Esophagus (tissue), 2 donors: ENCODE measurements at regions not wholly inside any gene's neighbourhood (a gene's known extent, or its start where the extent isn't known, plus 50 kb on each side); places are given as distances from the start of the nearest gene placed in this dataset.
"Not testable (repeated sequence)": the region's sequence is repeated elsewhere in the genome, so short reads cannot be mapped to it uniquely, and the experiment has no call there.

Experiments used
- H3K27ac ChIP-seq, 2 donors: one replicate each; pipeline ENCODE4 v1.5.1; 2013; ENCODE audit warnings: low read depth in 2 of 2, mild to moderate bottlenecking in 2 of 2, inconsistent platforms in 1 of 2, low read length in 1 of 2, moderate library complexity in 1 of 2
- H3K27me3 ChIP-seq, 2 donors: one replicate each; pipeline ENCODE4 v1.6.1; 2013; ENCODE audit warnings: low read length in 2 of 2, control low read depth in 1 of 2, mild to moderate bottlenecking in 1 of 2; ENCODE audit not compliant: insufficient read depth in 2 of 2, control insufficient read depth in 1 of 2
- H3K36me3 ChIP-seq, 2 donors: one replicate each; pipeline ENCODE4 v1.6.1; 2013; ENCODE audit warnings: low read length in 1 of 2; ENCODE audit not compliant: control insufficient read depth in 2 of 2, insufficient read depth in 2 of 2
- H3K4me1 ChIP-seq, 2 donors: one replicate each; pipeline ENCODE4 v1.6.1; 2013; ENCODE audit warnings: low read length in 1 of 2; ENCODE audit not compliant: control insufficient read depth in 2 of 2, insufficient read depth in 2 of 2
- H3K4me3 ChIP-seq, 2 donors: one replicate each; pipeline ENCODE4 v1.5.1; 2013; ENCODE audit warnings: low read length in 2 of 2, mild to moderate bottlenecking in 2 of 2, low read depth in 1 of 2, moderate library complexity in 1 of 2
- H3K9me3 ChIP-seq, 2 donors: one replicate each; pipeline ENCODE4 v1.6.1; 2013; ENCODE audit warnings: mild to moderate bottlenecking in 2 of 2, low read depth in 1 of 2, low read length in 1 of 2, moderate library complexity in 1 of 2; ENCODE audit not compliant: control insufficient read depth in 2 of 2, insufficient read depth in 1 of 2
- WGBS, 2 donors: extraction: QIAGEN DNeasy Blood & Tissue Kit; methylation state at CpG; one replicate each; pipeline ENCODE4 v1.1.7; 2013; 5-methylcytosine and 5-hydroxymethylcytosine counted together
- donor health status: healthy with polysubstance abuse.
- donor health status: Bipolar disorder and iron deficiency.

DNA sequence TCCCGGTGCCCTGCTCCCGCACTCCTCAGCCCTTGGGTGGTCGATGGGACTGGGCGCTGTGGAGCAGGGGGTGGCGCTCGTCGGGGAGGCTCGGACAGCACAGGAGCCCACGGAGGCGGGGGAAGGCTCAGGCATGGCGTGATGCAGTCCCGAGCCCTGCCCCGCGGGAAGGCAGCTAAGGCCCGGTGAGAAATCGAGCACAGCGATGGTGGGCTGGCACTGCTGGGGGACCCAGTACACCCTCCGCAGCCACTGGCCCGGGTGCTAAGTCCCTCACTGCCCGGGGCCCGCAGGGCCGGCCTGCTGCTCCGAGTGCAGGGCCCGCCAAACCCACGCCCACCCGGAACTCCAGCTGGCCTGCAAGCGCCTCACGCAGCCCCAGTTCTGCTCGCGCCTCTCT is 185.2 kb upstream of the FOXK1 start:
- H3K36me3 ChIP-seq, H3K27me3 ChIP-seq, H3K9me3 ChIP-seq, H3K4me3 ChIP-seq, H3K4me1 ChIP-seq, H3K27ac ChIP-seq: not testable (repeated sequence)
- 92 to 93% methylated on average over 26 to 30 of the region's 30 CpGs for WGBS, 2 donors

DNA sequence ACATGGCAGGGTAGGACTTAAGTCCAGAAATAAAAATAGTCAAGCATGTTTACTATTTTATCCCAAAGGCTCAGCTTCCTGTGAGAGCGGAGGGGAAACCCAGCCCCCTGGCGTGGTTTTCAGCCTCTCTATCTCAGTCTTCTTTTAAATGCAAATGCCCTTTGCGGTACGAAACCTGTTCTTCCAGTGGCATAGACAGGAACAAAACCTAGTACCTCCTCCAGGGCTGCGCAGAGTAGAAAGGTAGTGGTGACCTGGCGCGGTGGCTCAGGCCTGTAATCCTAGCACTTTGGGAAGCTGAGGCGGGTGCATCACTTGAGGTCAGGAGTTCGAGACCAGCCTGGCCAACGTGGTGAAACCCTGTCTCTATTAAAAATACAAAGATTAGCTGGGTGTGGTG is 181.3 kb upstream of the FOXK1 start:
- 84 to 85% methylated on average over 10 of the region's 10 CpGs for WGBS, 2 donors
- no peaks in the 10 kb centered on the region for H3K36me3 ChIP-seq

DNA sequence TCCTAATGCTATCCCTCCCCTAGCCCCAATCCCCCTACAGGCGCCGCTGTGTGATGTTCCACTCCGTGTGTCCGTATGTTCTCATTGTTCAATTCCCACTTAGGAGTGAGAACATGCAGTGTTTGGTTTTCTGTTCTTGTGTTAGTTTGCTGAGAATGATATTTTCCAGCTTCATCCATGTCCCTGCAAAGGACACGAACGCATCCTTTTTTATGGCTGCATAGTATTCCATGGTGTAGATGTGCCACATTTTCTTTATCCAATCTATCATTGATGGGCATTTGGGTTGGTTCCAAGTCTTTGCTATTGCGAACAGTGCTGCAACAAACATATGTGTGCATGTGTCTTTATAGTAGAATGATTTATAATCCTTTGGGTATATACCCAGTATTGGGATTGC is 174.2 kb upstream of the FOXK1 start:
- not testable (repeated sequence) for H3K9me3 ChIP-seq, H3K4me3 ChIP-seq, H3K36me3 ChIP-seq, H3K27me3 ChIP-seq, H3K4me1 ChIP-seq, H3K27ac ChIP-seq
- 82 to 83% methylated on average over 7 of the region's 7 CpGs for WGBS, 2 donors

More for the DNA sequence above, 181.3 kb upstream of the FOXK1 start:
- H3K4me1 ChIP-seq = no peaks in the 10 kb centered on the region
- H3K4me3 ChIP-seq = no peak overlapping the region
- no peak overlapping the region for H3K27ac ChIP-seq
- H3K9me3 ChIP-seq = peaks cover 0 to 3% of the 10 kb centered on the region in 2 donors
- H3K27me3 ChIP-seq = no peaks in the 10 kb centered on the region

DNA sequence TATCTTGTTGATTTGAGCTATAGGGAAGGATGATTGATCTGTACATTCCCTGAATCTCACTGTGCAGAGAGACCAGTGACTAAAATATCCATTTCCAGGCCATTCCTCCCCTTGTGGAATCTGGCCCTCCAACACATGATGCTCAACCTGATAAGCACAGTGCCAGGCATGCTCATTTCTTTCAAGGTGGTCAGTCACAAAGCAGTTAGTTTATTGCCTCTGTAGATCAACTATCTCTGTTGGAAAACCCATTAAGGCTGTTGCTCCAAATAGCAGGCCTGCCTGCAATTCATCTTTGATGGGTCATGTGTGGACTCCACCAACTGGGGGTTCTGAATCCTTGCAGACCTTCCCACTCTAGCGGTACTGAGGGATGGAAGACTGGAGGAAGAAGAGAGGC is 168.6 kb upstream of the FOXK1 start:
- Histone ChIP-seq H3K9me3 (peaks cover 0 to 2% of the 10 kb centered on the region in 2 donors), H3K27ac (no peak overlapping the region), H3K4me3 (no peak overlapping the region), H3K36me3 (no peaks in the 10 kb centered on the region), H3K27me3 (peaks cover 0 to 6% of the 10 kb centered on the region in 2 donors), H3K4me1 (no peaks in the 10 kb centered on the region)
- WGBS, 2 donors = 93 to 95% methylated on average over 1 of the region's 1 CpG

DNA sequence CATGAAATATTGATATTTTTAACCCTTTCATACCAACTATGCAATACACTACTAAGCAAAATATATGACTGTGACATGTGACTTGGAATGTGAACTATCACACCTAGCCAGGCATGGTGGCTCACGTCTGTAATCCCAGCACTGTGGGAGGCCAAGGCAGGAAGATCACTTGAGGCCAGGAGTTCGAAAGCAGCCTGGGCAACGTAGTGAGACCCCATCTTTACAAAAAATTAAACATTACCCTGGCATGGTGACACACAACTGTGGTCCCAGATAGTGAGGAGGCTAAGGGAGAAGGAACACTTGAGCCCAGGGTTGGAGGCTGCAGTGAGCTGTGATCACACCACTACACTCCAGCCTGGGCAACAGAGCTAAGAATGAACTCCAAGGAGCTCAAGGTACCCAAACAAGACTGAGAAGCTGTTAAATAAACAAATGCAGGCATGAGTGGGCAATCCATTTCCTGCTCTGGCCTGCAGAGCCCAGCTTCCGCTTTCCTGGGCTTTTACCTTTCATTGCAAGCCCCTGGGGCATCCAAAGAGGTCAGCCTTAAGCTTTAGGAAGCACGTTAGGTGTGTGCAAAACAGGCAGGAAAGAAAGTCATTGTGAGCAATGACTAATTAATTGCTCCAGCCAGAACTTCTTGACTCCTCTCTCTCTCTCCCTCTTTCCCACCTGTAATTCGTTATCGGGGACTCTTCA is 162.1 kb upstream of the FOXK1 start:
- Histone ChIP-seq H3K36me3 (no peaks in the 10 kb centered on the region), H3K27me3 (peaks cover 0 to 6% of the 10 kb centered on the region in 2 donors), H3K4me3 (no peak overlapping the region), H3K9me3 (peaks cover 0 to 2% of the 10 kb centered on the region in 2 donors), H3K27ac (no peak overlapping the region), H3K4me1 (no peaks in the 10 kb centered on the region)
- WGBS, 2 donors = 49 to 59% methylated on average over 7 of the region's 7 CpGs

DNA sequence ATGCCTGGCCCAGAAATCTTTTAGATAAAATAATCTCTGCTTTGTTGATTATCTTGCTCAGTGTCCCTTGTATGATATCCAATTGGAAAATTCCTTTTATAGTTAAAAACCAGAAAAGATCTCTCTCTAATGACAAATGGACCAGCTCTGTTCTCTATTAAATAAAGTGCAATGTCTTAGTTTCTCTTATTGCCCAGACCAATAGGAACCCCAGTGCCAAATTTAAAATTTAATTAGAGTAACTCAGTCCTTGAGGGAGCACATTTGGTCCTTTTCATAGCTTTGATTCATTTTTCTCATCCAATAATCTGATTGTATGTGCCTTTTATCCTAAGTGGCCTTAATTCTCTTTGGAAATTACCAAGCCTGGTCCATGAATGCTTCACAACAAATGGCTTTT is 158.9 kb upstream of the FOXK1 start:
- H3K27ac ChIP-seq = no peak overlapping the region
- H3K4me1 ChIP-seq = no peaks in the 10 kb centered on the region

DNA sequence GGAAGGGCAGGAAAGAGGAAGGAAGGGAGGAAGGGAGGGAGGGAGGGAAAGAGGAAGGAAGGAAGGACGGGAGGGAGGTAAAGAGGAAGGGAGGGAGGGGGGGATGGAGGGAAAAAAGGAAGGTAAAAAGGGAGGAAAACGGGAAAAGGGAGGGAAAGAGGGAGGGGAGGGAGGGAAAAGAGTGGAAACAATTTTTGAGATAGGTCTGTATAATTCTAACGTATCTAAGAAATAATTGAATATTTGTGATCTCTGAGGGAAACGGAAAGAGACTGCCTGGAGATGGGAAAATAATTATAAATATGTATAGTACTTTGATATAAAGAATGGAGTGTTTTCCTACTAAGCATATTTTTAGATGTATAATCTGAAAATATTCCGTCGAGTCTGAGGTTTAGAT is 158.2 kb upstream of the FOXK1 start:
- Histone ChIP-seq H3K4me3 (no peak overlapping the region), H3K27ac (no peak overlapping the region), H3K4me1 (no peaks in the 10 kb centered on the region), H3K27me3 (no peaks in the 10 kb centered on the region), H3K9me3 (peaks cover 0 to 2% of the 10 kb centered on the region in 2 donors), H3K36me3 (no peaks in the 10 kb centered on the region)
- 56 to 58% methylated on average over 6 of the region's 6 CpGs for WGBS, 2 donors

More for the DNA sequence above, 158.9 kb upstream of the FOXK1 start:
- H3K9me3 ChIP-seq = peaks cover 0 to 2% of the 10 kb centered on the region in 2 donors
- H3K27me3 ChIP-seq = no peaks in the 10 kb centered on the region
- no peaks in the 10 kb centered on the region for H3K36me3 ChIP-seq
- no peak overlapping the region for H3K4me3 ChIP-seq

DNA sequence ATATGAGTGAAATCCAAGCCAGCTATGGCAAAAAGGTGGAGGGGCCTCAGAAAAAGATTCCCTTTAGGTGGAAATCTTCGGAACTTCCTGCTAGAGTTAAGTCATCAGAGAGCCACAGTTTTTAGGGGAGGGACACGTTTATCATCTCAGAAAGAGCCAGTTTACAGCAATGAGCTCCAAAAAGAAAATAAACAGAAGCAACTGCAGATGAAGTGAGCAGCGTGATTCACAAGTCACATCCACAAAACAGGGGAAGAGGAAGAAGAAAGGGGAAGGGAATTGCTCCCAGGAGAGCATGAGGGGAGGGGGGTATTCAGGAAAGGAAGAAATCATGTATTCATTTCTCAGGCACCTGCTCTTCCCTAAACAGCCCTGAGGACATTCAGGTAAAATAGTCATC is 156.2 kb upstream of the FOXK1 start:
- Histone ChIP-seq H3K9me3 (peaks cover 0 to 2% of the 10 kb centered on the region in 2 donors), H3K4me1 (no peaks in the 10 kb centered on the region), H3K27me3 (no peaks in the 10 kb centered on the region), H3K4me3 (no peak overlapping the region), H3K36me3 (no peaks in the 10 kb centered on the region), H3K27ac (no peak overlapping the region)
- WGBS, 2 donors = 33 to 39% methylated on average over 3 of the region's 3 CpGs

DNA sequence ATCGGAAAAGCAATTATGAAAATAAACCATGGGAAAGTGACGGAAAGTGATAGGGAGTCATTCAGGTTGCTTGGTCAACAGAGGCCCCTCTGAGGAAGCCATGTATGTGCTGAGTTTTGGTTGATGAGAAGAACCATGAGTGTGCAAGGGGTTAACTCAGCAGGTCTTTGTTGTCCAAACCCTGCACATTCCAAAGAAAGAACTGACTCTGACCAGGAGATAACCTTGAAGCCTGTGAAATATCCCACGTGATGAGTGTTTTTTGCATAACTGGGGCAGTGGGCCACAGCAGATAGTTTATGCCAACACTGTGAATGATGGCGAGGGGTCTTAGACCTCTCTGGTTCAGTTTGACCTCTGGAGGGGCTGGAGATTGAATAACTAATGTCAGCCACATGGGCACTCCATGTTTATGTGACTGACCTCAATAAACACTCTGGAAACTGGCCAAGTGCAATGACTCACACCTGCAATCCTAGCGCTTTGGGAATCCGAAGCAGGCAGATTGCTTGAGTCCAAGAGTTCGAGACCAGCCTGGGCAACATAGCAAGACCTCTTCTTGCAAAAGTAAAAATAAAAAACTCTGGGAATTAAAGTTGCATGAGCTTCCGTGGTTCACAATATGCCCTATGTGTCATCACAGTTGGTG is 154.0 kb upstream of the FOXK1 start:
- 65 to 70% methylated on average over 8 of the region's 8 CpGs for WGBS, 2 donors
- no peak overlapping the region for H3K4me3 ChIP-seq
- H3K36me3 ChIP-seq = no peaks in the 10 kb centered on the region
- H3K9me3 ChIP-seq = no peaks in the 10 kb centered on the region
- H3K27ac ChIP-seq = no peak overlapping the region
- H3K4me1 ChIP-seq = no peaks in the 10 kb centered on the region
- no peaks in the 10 kb centered on the region for H3K27me3 ChIP-seq

DNA sequence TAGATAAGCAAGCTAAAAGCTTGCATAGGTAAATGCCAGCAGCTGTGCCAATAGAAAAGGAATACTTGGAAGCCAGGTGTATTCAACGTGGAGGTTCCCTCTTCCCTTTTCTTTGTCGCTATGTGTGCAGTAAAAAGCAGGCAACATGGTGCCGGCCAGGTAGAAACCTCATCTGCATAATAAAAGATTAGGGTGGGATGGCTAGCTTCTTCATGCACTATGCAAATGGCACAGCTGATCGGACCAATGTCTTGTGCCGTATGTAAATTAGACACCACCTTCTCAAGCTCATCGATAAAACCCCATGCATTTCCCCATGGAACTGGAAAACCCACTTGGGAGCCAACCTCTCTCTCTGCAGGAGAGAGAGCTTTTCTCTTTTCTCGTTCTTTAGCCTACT is 150.9 kb upstream of the FOXK1 start:
- Histone ChIP-seq H3K4me1 (no peaks in the 10 kb centered on the region), H3K27ac (no peak overlapping the region), H3K4me3 (no peak overlapping the region), H3K27me3 (no peaks in the 10 kb centered on the region), H3K36me3 (no peaks in the 10 kb centered on the region), H3K9me3 (no peaks in the 10 kb centered on the region)
- 68 to 71% methylated on average over 7 of the region's 7 CpGs for WGBS, 2 donors
